Islet precursor cell (in vitro differentiated cells): ENCODE measurements at regions not wholly inside any gene's neighbourhood (a gene's known extent, or its start where the extent isn't known, plus 50 kb on each side); places are given as distances from the start of the nearest gene placed in this dataset.
"Not testable (repeated sequence)": the region's sequence is repeated elsewhere in the genome, so short reads cannot be mapped to it uniquely, and the experiment has no call there.

Source experiments
- DNase-seq: peaks from one replicate; pipeline ENCODE4 v3.0.0-alpha.2; 2018

GRCh38 chr4:27770895-27771294 lies 910.3 kb downstream of the STIM2 start:
- no peak for DNase-seq

GRCh38 chr4:27775156-27775555 lies 914.5 kb downstream of the STIM2 start:
- DNase-seq: no peak

DNA sequence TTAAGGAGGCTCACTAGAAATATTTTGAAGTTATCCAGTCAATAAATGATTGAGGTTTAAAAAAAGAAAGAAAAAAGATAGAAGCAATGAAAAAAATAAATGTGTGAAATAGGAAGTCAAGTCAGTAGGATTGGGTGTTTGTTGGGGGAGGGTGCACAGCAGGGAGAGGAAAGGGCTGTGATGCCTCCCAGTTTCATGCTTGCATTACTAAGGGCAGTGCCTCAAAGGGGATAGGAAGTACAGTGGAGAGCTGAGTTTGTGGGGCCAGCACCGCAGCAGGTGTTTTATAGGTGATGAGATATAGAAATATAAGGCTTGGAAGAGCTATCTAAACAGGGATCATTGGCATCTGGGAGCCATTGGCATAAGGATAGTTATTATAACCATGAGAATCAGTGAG lies 919.2 kb downstream of the STIM2 start:
- DNase-seq: no peak

GRCh38 chr4:27787195-27787594 lies 926.6 kb downstream of the STIM2 start:
- no peak for DNase-seq

DNA sequence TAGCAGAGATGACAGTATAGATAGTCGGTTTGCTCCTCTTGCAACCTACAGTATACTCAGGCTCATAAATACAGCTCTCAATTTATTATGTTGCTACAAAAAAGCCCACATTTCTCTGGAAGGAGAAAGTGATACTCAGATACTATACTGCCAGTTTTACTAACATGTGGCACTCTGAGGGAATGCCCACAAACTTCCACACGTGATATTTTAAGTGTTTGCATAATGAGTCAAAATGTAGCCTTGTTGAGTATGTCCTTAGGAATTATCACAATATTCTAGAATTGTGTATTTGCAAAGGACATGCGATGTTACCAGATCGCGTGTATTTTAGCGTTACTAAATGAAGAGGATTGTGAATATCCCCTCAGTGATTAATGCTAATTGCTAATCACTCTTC lies 929.1 kb downstream of the STIM2 start:
- DNase-seq: no peak

DNA sequence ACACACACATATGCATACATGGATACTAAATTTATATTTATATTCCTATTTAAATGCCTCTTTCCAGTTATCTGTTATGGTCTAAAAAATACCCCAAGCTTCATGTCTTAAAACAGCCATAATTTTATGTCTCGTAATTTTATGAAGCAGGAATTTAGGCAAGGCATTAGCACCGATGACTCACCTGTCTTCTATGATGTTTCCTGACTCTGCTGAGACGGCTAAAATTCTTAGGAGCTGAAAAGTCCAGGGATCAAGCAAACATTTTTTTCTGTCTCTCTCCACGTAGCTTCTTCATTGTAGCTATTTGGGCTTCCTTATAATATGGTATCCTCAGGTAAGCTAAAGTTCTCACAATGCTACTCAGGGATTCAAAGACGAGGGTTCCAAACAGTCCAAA lies 930.3 kb downstream of the STIM2 start:
- DNase-seq: no peak

DNA sequence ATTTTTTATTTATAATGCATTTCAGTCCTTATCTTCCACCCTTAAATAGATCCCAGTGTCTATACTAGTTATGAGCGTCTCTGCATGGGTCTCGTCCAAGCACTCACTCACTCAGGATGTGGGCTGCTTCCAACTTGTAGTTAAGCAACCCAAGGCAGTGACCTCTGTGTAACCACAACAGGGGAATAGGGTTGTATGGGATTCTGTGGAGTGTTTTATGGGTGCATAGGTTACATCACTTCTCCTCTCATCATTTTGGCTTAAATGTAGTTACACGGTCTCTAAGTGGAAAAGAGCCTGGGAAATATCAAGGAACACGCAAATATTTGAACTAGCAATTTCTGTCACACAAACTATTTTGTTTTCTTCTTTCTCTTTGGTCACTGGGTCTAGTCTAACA lies 931.0 kb downstream of the STIM2 start:
- DNase-seq: no peak

- DNase-seq: no peak
These were observed 946.6 kb downstream of the STIM2 start for GRCh38 chr4:27807207-27807606.

DNA sequence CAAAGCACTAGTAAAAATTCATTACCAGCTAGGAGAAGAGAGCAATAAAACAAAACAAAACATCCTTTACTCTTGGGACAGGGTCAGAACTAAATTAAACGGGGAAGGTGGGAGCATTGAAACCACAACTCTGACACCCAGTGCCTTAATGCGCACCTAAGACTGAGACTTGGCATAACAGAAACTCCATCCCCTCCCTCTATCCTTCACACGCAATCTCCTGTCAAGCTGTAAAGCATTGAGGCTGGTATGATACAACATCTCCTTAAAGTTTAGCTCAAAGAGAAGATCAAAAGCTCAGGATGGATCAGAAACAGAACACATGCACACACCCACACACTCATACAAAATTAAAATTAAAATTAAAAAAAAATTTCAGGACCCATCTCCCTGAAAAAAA lies 951.3 kb downstream of the STIM2 start:
- DNase-seq: no peak

- peak; percentile 70 for DNase-seq
These were observed 952.6 kb downstream of the STIM2 start for GRCh38 chr4:27813226-27813625.

DNA sequence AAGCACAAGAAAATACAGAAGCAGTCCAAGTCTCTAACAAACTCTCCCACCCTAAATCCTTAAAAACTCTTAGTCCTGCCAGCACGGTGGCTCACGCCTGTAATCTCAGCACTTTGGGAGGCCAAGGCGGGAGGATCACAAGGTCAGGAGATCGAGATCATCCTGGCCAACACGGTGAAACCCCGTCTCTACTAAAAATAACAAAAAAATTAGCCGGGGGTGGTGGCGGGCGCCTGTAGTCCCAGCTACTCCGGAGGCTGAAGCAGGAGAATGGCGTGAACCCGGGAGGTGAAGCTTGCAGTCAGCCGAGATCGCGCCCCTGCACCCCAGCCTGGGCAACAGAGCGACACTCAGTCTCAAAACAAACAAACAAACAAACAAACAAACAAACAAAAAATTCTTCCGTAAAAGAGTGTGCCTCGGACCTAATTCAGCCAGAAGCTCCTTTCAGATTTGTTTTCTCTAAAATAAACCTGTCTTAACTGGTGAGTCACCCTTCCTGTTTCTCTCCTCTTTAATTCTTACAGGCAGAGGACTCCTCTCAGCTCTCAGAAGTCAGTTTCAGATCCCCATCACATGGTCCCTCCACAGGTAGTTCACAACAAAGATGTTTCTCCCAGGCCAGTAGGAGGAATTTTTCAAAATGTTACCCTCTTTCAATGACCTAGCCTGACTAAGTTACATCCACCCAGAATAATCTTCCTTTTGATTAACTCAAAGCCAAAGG lies 953.2 kb downstream of the STIM2 start:
- not testable (repeated sequence) for DNase-seq

DNA sequence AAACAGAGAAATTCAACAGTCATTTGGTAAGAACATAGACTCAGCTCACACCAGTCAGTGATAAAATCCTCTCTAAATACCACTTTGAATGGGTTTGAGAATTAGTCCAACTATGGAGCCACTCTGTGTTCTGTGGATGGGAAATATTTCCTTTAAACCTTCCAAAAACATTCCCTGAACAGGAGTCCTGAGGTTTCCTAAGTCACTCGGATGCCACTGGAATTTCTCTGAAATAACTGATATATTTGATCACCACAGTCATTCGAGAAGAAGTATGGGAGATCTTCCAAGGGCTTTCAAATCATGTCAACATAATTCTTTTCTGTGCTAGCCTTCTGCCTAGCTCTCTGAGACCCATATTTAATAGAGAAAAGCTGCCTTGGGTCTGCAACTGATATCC lies 958.6 kb downstream of the STIM2 start:
- DNase-seq: no peak

DNA sequence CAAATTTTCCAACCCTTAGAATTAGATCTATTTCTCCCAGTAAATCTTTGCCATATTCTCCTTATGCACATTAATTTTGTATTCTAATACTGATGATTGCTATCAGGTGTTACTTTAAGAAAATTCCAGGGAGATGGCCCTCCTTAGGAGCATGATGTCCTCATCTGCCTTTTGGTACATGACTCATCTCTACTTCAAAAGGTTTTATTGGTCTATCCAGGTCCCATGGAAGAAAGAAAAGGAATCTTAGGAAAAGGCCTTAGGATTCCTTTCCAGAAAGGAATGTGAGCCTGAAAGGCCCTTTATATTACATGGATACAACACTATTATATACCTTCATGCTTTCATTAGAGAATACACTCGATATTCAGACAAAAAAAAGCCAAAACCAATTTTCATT lies 968.2 kb downstream of the STIM2 start:
- no peak for DNase-seq

DNA sequence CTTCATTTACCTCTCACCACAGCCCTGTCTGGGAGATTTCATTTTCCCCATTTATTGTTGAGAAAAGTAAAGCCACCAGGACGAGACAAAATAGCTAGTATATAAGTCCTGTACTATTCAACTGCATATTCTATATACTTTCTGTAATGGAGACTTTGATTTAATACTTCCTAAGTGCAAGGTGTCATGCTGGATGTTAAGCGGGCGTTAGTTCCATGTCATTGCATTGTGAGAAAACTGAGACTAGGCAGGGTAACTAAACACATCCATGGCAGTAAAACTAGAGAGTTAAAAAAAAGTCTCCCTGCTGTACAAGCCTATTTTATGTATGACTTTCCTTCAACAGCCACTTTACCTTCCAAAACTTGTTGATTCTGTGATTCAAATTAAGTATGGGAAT lies 969.6 kb downstream of the STIM2 start:
- no peak for DNase-seq

GRCh38 chr4:27835851-27836250 lies 975.2 kb downstream of the STIM2 start:
- DNase-seq: no peak

DNA sequence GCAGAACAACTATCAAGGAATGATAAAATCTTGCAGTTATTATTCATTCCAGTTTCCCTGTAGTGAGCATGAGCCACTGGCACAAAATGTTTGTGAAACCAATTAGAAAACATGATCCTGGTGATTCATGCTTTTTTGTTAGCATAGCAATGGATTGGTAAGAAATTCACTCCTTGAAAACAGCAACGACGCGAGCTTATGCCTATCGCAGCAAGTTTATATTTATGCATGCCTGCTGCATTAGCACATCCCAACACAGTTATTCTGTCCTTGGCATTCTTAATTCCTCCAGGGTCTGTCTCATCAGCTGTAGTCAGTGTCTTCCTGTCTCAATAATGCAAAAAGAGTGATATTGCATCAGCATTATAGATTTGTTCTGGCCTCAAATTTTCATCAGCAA lies 975.9 kb downstream of the STIM2 start:
- no peak for DNase-seq

DNA sequence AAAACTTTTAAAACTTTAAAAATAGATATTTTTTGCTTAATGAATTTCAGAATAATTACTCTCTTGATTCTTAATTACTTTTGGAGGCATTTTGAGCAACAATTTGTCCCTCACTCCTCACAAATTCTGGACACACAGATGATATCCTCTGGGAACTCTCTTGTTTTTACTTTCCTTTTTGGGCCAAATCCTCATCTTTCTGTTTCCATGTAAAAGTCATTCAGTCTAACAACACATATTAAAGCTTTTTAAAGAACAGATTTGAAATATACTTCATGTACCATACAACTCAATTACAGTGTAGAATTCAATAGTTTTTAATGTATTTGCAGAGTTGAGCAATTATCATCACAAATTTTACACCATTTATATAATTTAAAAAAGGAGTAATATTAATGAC lies 983.1 kb downstream of the STIM2 start:
- no peak for DNase-seq

- DNase-seq: no peak
These were observed 983.7 kb downstream of the STIM2 start for GRCh38 chr4:27844376-27844775.

GRCh38 chr4:27846951-27847350 lies 986.3 kb downstream of the STIM2 start:
- no peak for DNase-seq

DNA sequence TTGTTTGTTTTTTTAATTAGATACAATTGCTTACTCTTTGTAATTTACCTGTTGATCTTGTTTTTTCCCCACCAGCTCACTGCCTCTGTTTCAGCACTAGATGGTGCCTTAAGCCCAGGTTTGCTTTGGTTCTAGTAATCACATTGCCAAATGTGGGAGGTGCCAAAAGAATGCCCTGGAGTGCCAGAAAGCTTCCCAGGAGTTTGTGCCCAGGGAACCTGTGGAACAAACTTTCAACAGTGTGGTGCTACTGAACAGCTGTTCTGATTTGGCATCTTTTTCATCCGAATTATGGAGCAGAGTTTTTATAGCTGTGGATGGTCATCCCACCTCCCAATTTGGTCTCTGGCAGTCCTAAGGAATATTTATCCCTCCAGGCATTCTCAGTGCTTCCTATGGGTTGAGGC lies 1000.7 kb downstream of the STIM2 start:
- DNase-seq: peak; percentile 81

DNA sequence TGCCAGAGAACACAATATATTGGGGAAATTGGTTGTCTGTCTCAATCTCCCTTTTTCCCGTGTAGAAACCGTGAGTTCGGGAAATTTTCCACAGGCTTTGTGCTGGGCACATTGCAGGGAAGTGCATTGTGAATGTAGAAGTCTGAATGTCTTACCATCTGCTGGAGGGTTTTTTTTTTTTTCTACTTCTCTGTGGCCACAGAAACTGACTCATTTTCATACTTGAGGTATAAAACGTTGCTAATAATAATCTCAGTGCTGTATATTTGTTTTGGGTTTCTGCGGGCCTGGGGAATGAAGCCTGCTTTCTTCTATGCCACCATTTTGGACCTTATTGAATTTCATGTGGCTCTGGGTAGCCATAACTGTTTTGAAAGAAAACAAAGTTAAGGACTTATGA lies 1001.2 kb downstream of the STIM2 start:
- DNase-seq: no peak

GRCh38 chr4:27873596-27873995 lies 1013.0 kb downstream of the STIM2 start:
- DNase-seq: no peak

DNA sequence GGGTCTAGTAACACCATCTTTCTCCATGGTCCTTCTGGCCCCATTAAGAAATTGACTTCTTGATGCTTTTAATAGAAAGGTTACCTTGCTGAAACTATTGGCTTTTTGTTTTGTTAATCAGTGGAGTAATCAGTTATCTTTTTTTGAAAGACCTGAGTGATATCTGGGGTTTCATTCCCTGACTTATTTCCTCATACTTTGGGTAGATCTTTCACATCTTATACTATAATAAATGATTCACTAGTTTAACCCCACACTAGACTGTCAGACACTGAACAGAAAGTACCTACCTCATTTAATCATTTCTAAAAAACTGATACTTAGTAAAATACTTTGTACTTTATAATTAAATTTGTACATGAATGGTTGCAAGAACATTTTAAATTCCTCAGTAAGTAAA lies 1021.1 kb downstream of the STIM2 start:
- DNase-seq: no peak

GRCh38 chr4:27886120-27886519 lies 1025.5 kb downstream of the STIM2 start:
- DNase-seq: no peak

- no peak for DNase-seq
These were observed 1027.0 kb downstream of the STIM2 start for GRCh38 chr4:27887646-27888045.

DNA sequence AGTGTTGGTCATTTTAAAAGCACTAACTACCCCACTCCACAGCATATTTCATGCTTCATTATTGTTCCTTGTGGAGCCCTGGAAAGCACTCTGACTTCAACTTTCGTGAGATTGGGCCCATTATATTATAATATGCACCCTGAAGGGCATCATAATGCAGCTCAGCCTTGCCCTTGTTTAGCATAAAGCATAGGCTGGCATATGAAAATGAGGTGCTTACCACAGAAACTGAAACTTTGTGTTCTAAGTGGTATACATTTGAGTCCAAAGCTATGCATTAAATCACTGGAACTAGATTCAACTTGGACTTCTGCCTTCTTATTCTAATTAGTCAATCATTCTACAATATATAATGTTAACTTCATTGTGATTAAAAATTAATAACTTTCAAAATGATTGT lies 1027.9 kb downstream of the STIM2 start:
- DNase-seq: no peak
